ENCODE measurements at regions not wholly inside any gene's neighbourhood (a gene's known extent, or its start where the extent isn't known, plus 50 kb on each side); places are given as distances from the start of the nearest gene placed in this dataset.

GRCh38 chr14:61217516-61217915 lies 63.6 kb downstream of the TMEM30B start (continued):
- no peak for TF ChIP-seq BACH1 (IDR thresholded peaks at IDR 0.05; ENCODE audit: low read length)
